GM12878 (cell line): ENCODE measurements at regions not wholly inside any gene's neighbourhood (a gene's known extent, or its start where the extent isn't known, plus 50 kb on each side); places are given as distances from the start of the nearest gene placed in this dataset.

ENCODE experiments used
- ATAC-seq: fragments of 200-7000 bp; cut with Tn5 transposase; 3 replicates; pipeline ENCODE4 v1.9.1; 2020; ENCODE audit warnings: mild to moderate bottlenecking, moderate library complexity
- BruUV-seq: library from RNA; stranded (reverse); fragments of 400-500 nt; replicated peaks from 2 replicates; lab custom pipeline; 2021; lab: Mats Ljungman, UMichigan
- CTCF ChIA-PET: fragments of 300-600 bp; sonication (Branson Sonifier 250); formaldehyde crosslinking; extraction: SDS; loops from one replicate; lab custom pipeline; 2021; ENCODE audit warnings: inconsistent platforms; lab: Yijun Ruan, JAX
- POLR2A ChIA-PET: fragments of 350-600 bp; formaldehyde crosslinking; extraction: SDS; loops from one replicate; lab custom pipeline; 2021; ENCODE audit warnings: inconsistent platforms; lab: Charles Lee
- RAD21 ChIA-PET: fragments of 300-600 bp; sonication (Branson Sonifier 250); formaldehyde crosslinking; loops from one replicate; lab custom pipeline; 2023; ENCODE audit warnings: antibody characterized with exemption; ENCODE audit not compliant: unreplicated experiment; lab: Charles Lee
- SMC1A ChIA-PET: fragments of 300-600 bp; sonication (Branson Sonifier 250); formaldehyde crosslinking; loops from one replicate; lab custom pipeline; 2023; ENCODE audit not compliant: unreplicated experiment, uncharacterized antibody; lab: Charles Lee
- DNase-seq: peaks from one replicate; pipeline ENCODE4 v3.0.0-alpha.2; 2011; ENCODE audit warnings: low read depth, low spot score
- FAIRE-seq: peaks from 3 replicates; lab custom pipeline; 2011; peaks lifted over from hg19 to GRCh38; lab: Jason Lieb, UNC
- H2AFZ ChIP-seq: 2 replicates; pipeline ENCODE4 v1.6.0; 2011; ENCODE audit warnings: low read depth, low read length, control low read depth; ENCODE audit not compliant: control insufficient read depth
- H3K27ac ChIP-seq: 2 replicates; pipeline ENCODE4 v1.5.1; 2011; ENCODE audit warnings: control low read depth; ENCODE audit not compliant: control insufficient read depth, insufficient read depth
- H3K27me3 ChIP-seq, 2 experiments: replicated peaks in 1 of 2; 2 replicates each; pipeline versions ENCODE4 v1.6.0 to v1.6.1; 2011; ENCODE audit warnings: low read length in 1 of 2; ENCODE audit not compliant: control insufficient read depth in 2 of 2, insufficient read depth in 2 of 2
- H3K36me3 ChIP-seq, 2 experiments: 2 replicates each; pipeline ENCODE4 v1.5.1; 2011; ENCODE audit warnings: low read length in 1 of 2; ENCODE audit not compliant: control insufficient read depth in 2 of 2, insufficient read depth in 2 of 2
- H3K4me1 ChIP-seq: 2 replicates; pipeline ENCODE4 v1.6.1; 2011; ENCODE audit warnings: mild to moderate bottlenecking, low read length, moderate library complexity, mixed read lengths; ENCODE audit not compliant: control insufficient read depth, insufficient read depth
- H3K4me2 ChIP-seq: 2 replicates; pipeline ENCODE4 v1.6.0; 2011; ENCODE audit warnings: control low read depth; ENCODE audit not compliant: control insufficient read depth, insufficient read depth
- H3K4me3 ChIP-seq: fragments of 200-600 bp; sonication (generic); 2 replicates; pipeline ENCODE4 v1.5.1; 2016
- H3K79me2 ChIP-seq: 2 replicates; pipeline ENCODE4 v1.6.0; 2011; ENCODE audit warnings: low read length; ENCODE audit not compliant: control insufficient read depth, insufficient read depth
- H3K9ac ChIP-seq: 2 replicates; pipeline ENCODE4 v1.8.0; 2011; ENCODE audit warnings: low read length, control low read depth, mixed read lengths; ENCODE audit not compliant: control insufficient read depth, insufficient read depth
- H3K9me3 ChIP-seq: replicated peaks from 3 replicates; pipeline ENCODE4 v1.5.1; 2011; ENCODE audit warnings: mild to moderate bottlenecking, low read length; ENCODE audit not compliant: control insufficient read depth, insufficient read depth
- H4K20me1 ChIP-seq: 2 replicates; pipeline ENCODE4 v1.6.0; 2011; ENCODE audit not compliant: control insufficient read depth, insufficient read depth
- ASH2L ChIP-seq: fragments of 300-600, 200-600 bp; sonication (generic); IDR thresholded peaks from 2 replicates; pipeline ENCODE4 v1.6.1; 2017; ENCODE audit warnings: low read depth, mild to moderate bottlenecking, borderline replicate concordance
- BCL11A ChIP-seq: IDR thresholded peaks from 2 replicates; pipeline ENCODE4 v1.6.1; 2011; ENCODE audit warnings: low read depth, low read length
- CHD1 ChIP-seq: IDR thresholded peaks from 2 replicates; pipeline ENCODE4 v1.6.1; 2012; ENCODE audit warnings: low read depth, low read length, improper control_type of control experiment
- E4F1 ChIP-seq: fragments of 450-650 bp; IDR thresholded peaks from 2 replicates; pipeline ENCODE4 v1.6.1; 2018; ENCODE audit warnings: borderline replicate concordance, mild to moderate bottlenecking; ENCODE audit not compliant: partially characterized antibody
- GATAD2B ChIP-seq: fragments of 450-650 bp; conservative IDR thresholded peaks from 2 replicates; pipeline ENCODE4 v1.6.1; 2017; ENCODE audit warnings: low read depth, mild to moderate bottlenecking, moderate library complexity
- MAX ChIP-seq: IDR thresholded peaks from 2 replicates; pipeline ENCODE4 v1.6.1; 2012; ENCODE audit warnings: low read depth, low read length, improper control_type of control experiment
- MYC ChIP-seq: IDR thresholded peaks from 2 replicates; pipeline ENCODE4 v1.6.1; 2011; ENCODE audit warnings: mild to moderate bottlenecking, low read length, moderate library complexity, inconsistent platforms; ENCODE audit not compliant: insufficient read depth, insufficient replicate concordance, insufficient read length, severe bottlenecking
- PAX5 ChIP-seq: IDR thresholded peaks from 2 replicates; pipeline ENCODE4 v1.6.1; 2011; ENCODE audit warnings: low read depth, low read length, borderline replicate concordance
- RCOR1 ChIP-seq: conservative IDR thresholded peaks from 2 replicates; pipeline ENCODE4 v1.6.1; 2012; ENCODE audit warnings: low read depth, low read length, improper control_type of control experiment
- TCF3 ChIP-seq: IDR thresholded peaks from 2 replicates; pipeline ENCODE4 v1.6.1; 2012; ENCODE audit warnings: low read depth, mild to moderate bottlenecking, low read length, borderline replicate concordance; ENCODE audit not compliant: insufficient read depth
- USF1 ChIP-seq: IDR thresholded peaks from 2 replicates; pipeline ENCODE4 v1.6.1; 2011; ENCODE audit warnings: borderline replicate concordance, low read depth, mild to moderate bottlenecking, moderate library complexity, mixed read lengths, low read length; ENCODE audit not compliant: insufficient read depth; ENCODE audit errors: extremely low read length
- WRNIP1 ChIP-seq: IDR thresholded peaks from 2 replicates; pipeline ENCODE4 v1.6.1; 2011; ENCODE audit warnings: low read depth, low read length, improper control_type of control experiment, borderline replicate concordance
- ZNF592 ChIP-seq: fragments of 450-650 bp; IDR thresholded peaks from 2 replicates; pipeline ENCODE4 v1.6.1; 2017; ENCODE audit warnings: mild to moderate bottlenecking, moderate library complexity
- ZNF622 ChIP-seq: fragments of 450-650 bp; IDR thresholded peaks from 2 replicates; pipeline ENCODE4 v1.6.1; 2017; ENCODE audit warnings: mild to moderate bottlenecking, inconsistent platforms
- in situ Hi-C: fragments of 300-500 bp; cut with MboI; formaldehyde crosslinking; loops from 9 replicates; pipeline ENCODE4 v1.14.3; 2018; ENCODE audit warnings: mixed read lengths
- intact Hi-C: fragments of 100-400 bp; cut with micrococcal nuclease; formaldehyde crosslinking; loops from one replicate; pipeline ENCODE4 v1.14.2; 2022; ENCODE audit not compliant: unreplicated experiment

GRCh38 chrX:151323054-151323453 lies 74.0 kb upstream of the VMA21 start (continued):
- TF ChIP-seq ZNF592 = no peak
- TF ChIP-seq CHD1 = no peak
- no peak for TF ChIP-seq ZNF622
- no peak for TF ChIP-seq E4F1
- TF ChIP-seq WRNIP1 = no peak
- TF ChIP-seq RCOR1 = no peak

GRCh38 chrX:151336809-151337208 lies 60.2 kb upstream of the VMA21 start:
- no peak overlapping the region for H3K4me3 ChIP-seq
- ChIA-PET SMC1A (no interaction called here), POLR2A (no interaction called here), RAD21 (no interaction called here), CTCF (no interaction called here)
- H3K27ac ChIP-seq = no peak overlapping the region
- ATAC-seq = no peak
- in situ Hi-C loops = no loop called here
- intact Hi-C loops = no loop called here
- no peaks in the 10 kb centered on the region for H3K36me3 ChIP-seq
- H2AFZ ChIP-seq = no peak overlapping the region
- H3K4me2 ChIP-seq = no peak overlapping the region
- TF ChIP-seq MAX (no peak), MYC (no peak), PAX5 (no peak), BCL11A (no peak), ASH2L (no peak), GATAD2B (no peak), WRNIP1 (no peak), TCF3 (no peak), USF1 (no peak), ZNF622 (no peak)
- no peaks in the 10 kb centered on the region for H3K27me3 ChIP-seq
- no peak for FAIRE-seq
- no peaks in the 10 kb centered on the region for H3K79me2 ChIP-seq
- no peak overlapping the region for H3K9ac ChIP-seq
- no peak for DNase-seq
- H3K4me1 ChIP-seq = no peaks in the 10 kb centered on the region
- H3K9me3 ChIP-seq = no peaks in the 10 kb centered on the region
- no peaks in the 10 kb centered on the region for H4K20me1 ChIP-seq
- BruUV-seq = no TSS peak
